ENCODE measurements at regions not wholly inside any gene's neighbourhood (a gene's known extent, or its start where the extent isn't known, plus 50 kb on each side); places are given as distances from the start of the nearest gene placed in this dataset.

DNA sequence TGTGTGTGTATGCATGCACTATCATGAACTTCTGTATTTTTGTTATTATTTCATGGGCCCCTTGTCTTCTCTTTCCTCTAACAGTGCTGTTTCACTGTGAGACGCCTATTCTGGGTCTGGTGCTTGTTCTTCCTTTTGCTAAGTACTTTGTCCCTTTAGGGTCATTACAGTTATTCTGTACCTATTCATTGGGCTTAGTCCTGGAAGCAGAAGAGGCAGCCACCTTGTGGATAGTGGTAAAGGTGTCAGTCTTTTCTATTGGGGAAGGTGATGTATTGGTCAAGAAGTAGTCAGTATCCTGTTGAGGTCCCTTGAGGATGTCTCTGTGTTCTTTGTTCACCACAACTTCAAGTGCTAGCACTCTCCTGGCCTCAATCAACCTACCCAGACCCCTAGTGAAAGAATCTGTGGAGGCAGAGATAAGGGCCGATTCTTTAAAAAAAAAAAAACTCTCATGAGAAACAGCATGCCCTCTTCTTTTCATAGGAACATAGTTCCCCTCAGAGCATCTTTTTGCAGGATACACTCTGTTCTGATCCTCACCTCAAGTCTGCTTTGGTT, 593.8 kb downstream of the SPRY1 start:
- TF ChIP-seq, protein P1, sequence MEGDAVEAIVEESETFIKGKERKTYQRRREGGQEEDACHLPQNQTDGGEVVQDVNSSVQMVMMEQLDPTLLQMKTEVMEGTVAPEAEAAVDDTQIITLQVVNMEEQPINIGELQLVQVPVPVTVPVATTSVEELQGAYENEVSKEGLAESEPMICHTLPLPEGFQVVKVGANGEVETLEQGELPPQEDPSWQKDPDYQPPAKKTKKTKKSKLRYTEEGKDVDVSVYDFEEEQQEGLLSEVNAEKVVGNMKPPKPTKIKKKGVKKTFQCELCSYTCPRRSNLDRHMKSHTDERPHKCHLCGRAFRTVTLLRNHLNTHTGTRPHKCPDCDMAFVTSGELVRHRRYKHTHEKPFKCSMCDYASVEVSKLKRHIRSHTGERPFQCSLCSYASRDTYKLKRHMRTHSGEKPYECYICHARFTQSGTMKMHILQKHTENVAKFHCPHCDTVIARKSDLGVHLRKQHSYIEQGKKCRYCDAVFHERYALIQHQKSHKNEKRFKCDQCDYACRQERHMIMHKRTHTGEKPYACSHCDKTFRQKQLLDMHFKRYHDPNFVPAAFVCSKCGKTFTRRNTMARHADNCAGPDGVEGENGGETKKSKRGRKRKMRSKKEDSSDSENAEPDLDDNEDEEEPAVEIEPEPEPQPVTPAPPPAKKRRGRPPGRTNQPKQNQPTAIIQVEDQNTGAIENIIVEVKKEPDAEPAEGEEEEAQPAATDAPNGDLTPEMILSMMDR (IDR thresholded peaks at IDR 0.05): no peak
- no peak for TF ChIP-seq POLR2A (IDR thresholded peaks at IDR 0.05)
- TF ChIP-seq POLR2AphosphoS5 (IDR thresholded peaks at IDR 0.05): no peak

All from upper lobe of left lung (tissue), 4 donors.